ENCODE measurements at regions not wholly inside any gene's neighbourhood (a gene's known extent, or its start where the extent isn't known, plus 50 kb on each side); places are given as distances from the start of the nearest gene placed in this dataset.

- FAIRE-seq, result no peak
These were observed 78.5 kb upstream of the UBAC2 start for GRCh38 chr13:99122171-99122570.

GRCh38 chr13:99123101-99124045, 77.3 kb upstream of the UBAC2 start:
- DNase-seq (ENCODE audit: insufficient read length, low spot score) (no peak), FAIRE-seq (no peak)

More at GRCh38 chr13:99122171-99122570, 78.5 kb upstream of the UBAC2 start:
- DNase-seq (ENCODE audit: insufficient read length, low spot score), result no peak

GRCh38 chr13:99124046-99124400, 76.6 kb upstream of the UBAC2 start:
- FAIRE-seq, result no peak

GRCh38 chr13:99124794-99125316, 75.8 kb upstream of the UBAC2 start:
- peak; percentile 80 for FAIRE-seq

More at GRCh38 chr13:99124046-99124400, 76.6 kb upstream of the UBAC2 start:
- no peak for DNase-seq (ENCODE audit: insufficient read length, low spot score)

GRCh38 chr13:99125326-99125915, 75.2 kb upstream of the UBAC2 start:
- DNase-seq (ENCODE audit: insufficient read length, low spot score) (no peak), FAIRE-seq (no peak)

More at GRCh38 chr13:99124794-99125316, 75.8 kb upstream of the UBAC2 start:
- no peak for DNase-seq (ENCODE audit: insufficient read length, low spot score)

- FAIRE-seq (no peak), DNase-seq (ENCODE audit: insufficient read length, low spot score) (no peak)
These were observed 73.8 kb upstream of the UBAC2 start for GRCh38 chr13:99126821-99127220.

- DNase-seq (ENCODE audit: insufficient read length, low spot score) (no peak), FAIRE-seq (no peak)
These were observed 71.6 kb upstream of the UBAC2 start for GRCh38 chr13:99129050-99129449.

GRCh38 chr13:99129951-99130350, 70.7 kb upstream of the UBAC2 start:
- FAIRE-seq (no peak), DNase-seq (ENCODE audit: insufficient read length, low spot score) (no peak)

- DNase-seq (ENCODE audit: insufficient read length, low spot score) (no peak), FAIRE-seq (no peak)
These were observed 69.2 kb upstream of the UBAC2 start for GRCh38 chr13:99131410-99131809.

- no peak for FAIRE-seq
- no peak for DNase-seq (ENCODE audit: insufficient read length, low spot score)
These were observed 68.3 kb upstream of the UBAC2 start for GRCh38 chr13:99132295-99132835.

GRCh38 chr13:99133230-99133629, 67.4 kb upstream of the UBAC2 start:
- DNase-seq (ENCODE audit: insufficient read length, low spot score), result no peak
- no peak for FAIRE-seq

- no peak for DNase-seq (ENCODE audit: insufficient read length, low spot score)
- no peak for FAIRE-seq
These were observed 66.8 kb upstream of the UBAC2 start for GRCh38 chr13:99133848-99134247.

GRCh38 chr13:99135591-99135990, 65.1 kb upstream of the UBAC2 start:
- DNase-seq (ENCODE audit: insufficient read length, low spot score), result no peak
- FAIRE-seq, result no peak

- FAIRE-seq (no peak), DNase-seq (ENCODE audit: insufficient read length, low spot score) (no peak)
These were observed 64.2 kb upstream of the UBAC2 start for GRCh38 chr13:99136427-99136954.

GRCh38 chr13:99140831-99141230, 59.8 kb upstream of the UBAC2 start:
- no peak for FAIRE-seq
- DNase-seq (ENCODE audit: insufficient read length, low spot score), result no peak

- FAIRE-seq (no peak), DNase-seq (ENCODE audit: insufficient read length, low spot score) (no peak)
These were observed 56.8 kb upstream of the UBAC2 start for GRCh38 chr13:99143904-99144303.

- FAIRE-seq, result peak; percentile 85
- no peak for DNase-seq (ENCODE audit: insufficient read length, low spot score)
These were observed 56.3 kb upstream of the UBAC2 start for GRCh38 chr13:99144306-99144705.

GRCh38 chr13:99145461-99145860, 55.2 kb upstream of the UBAC2 start:
- no peak for DNase-seq (ENCODE audit: insufficient read length, low spot score)
- FAIRE-seq, result no peak

GRCh38 chr13:99150575-99151361, 49.9 kb upstream of the UBAC2 start:
- no peak for FAIRE-seq
- DNase-seq (ENCODE audit: insufficient read length, low spot score), result no peak

All from GM19239 (cell line).